HG02884 (cell line): ENCODE measurements at regions not wholly inside any gene's neighbourhood (a gene's known extent, or its start where the extent isn't known, plus 50 kb on each side); places are given as distances from the start of the nearest gene placed in this dataset.
"Not testable (repeated sequence)": the region's sequence is repeated elsewhere in the genome, so short reads cannot be mapped to it uniquely, and the experiment has no call there.

Experiments used
- ATAC-seq: cut with Tn5 transposase; IDR thresholded peaks from one replicate; pipeline ENCODE4 v1.9.1; 2021; ENCODE audit warnings: mild to moderate bottlenecking, moderate library complexity; ENCODE audit not compliant: unreplicated experiment

DNA sequence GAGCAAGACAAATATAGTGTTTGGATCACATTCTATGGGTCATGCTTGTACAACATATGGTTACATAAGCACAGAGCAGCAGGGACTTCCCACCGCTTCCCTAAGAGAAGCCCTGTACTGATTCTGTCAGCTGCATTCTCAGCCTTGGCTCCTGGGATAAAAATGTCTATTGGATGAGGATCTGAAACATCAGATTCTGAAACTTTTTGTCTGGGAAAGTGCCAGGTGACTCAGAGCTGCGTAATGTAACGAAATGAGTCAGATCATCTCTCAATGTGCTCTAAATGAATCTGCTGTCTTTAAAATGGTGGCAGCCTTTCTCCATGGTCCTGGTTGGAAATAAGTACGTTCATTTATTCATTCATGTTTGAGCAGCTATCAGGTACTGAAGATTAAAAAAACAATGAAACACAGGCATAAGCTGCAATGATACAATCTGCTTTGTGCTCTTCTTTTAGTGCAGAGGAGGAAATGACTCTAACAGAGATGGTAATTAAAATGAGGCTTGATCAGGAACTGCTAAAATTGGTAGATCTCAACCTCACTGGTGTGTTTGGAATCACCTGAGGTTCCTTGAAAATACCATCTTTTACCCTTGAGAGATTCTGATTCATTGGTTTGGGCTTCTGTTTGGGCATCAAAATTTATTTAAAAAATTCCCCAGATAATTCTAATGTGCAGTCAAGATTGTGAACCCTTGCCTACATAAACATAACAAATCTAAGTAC, 99.1 kb upstream of the NAP1L1 start:
- peak; percentile 89 for ATAC-seq

DNA sequence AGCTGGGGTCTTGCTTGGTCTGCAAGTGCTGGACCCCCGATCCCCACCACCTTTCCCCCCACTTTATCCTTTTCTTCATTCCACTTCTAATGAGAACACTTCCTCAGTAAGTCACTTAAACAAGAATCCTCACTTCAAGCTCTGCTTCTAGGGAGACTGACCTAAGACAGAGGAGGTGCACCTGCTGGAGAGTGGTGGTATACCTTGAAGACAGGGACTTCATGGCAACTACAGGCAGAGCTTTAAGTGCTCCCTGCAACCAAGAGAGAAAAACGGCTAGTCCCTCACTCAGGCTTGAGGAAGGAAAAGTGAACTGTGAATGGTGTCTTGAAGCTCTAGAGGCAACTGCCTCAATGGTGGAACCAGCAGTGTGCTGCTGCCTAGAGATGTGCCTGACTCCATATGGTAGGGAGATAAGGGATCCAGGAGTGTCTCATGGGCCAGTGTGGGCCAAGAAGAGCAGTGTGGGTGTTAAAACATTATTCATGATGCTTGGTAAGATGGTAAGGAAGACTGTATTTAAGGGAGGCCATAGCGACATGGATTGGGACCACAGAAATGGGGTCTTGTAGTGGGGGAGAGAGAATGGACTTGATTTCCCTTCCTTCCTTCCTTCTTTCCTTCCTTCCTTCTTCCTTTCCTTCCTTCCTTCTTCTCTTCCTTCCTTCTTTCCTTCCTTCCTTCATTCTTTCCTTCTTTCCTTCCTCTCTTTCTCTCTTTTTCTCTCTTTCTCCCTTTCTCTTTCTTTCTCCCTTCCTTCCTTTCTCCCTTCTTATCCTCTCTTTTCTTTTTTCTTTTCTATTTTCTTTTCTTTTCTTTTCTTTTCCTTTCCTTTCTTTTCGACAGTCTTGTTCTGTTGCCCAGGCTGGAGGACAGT, 96.2 kb upstream of the NAP1L1 start:
- ATAC-seq = no peak

DNA sequence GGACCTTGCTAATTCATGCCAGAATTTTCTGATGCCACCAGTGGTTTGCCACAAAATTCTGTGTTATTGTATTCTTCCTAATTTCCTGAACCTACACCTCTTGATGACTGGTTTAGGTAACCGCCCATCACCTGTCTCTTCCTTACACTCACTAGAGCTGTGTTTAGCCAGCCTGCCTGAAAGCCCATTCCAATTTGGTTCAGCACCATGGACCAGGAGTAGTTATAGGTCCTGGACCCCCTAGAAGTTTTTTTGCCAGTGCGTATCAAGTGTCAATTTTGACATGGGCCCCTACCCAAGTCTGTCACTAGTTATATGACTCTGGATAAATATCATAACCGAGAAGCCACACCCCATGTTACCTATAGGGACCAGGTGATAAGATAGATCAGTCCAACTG, 94.0 kb upstream of the NAP1L1 start:
- ATAC-seq = no peak

- ATAC-seq = no peak
Observed at GRCh38 chr12:76177821-76178220, 93.3 kb upstream of the NAP1L1 start.

- no peak for ATAC-seq
Observed at GRCh38 chr12:76176940-76177339, 92.5 kb upstream of the NAP1L1 start.

DNA sequence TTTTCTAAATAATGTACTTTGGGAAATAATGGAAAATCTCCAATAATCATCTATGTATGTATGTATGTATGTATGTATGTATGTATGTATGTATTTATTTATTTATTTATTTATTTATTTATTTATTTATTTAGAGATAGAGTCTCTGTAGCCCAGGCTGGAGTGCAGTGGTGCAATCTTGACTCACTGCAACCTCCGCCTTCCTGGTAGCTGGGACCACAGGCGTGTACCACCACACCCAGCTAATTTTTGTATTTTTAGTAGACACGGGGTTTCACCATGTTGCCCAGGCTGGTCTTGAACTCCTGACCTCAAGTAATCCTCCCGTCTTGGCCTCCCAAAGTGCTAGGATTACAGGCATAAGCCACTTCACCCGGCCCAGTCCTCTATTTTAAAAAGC, 91.5 kb upstream of the NAP1L1 start:
- not testable (repeated sequence) for ATAC-seq

DNA sequence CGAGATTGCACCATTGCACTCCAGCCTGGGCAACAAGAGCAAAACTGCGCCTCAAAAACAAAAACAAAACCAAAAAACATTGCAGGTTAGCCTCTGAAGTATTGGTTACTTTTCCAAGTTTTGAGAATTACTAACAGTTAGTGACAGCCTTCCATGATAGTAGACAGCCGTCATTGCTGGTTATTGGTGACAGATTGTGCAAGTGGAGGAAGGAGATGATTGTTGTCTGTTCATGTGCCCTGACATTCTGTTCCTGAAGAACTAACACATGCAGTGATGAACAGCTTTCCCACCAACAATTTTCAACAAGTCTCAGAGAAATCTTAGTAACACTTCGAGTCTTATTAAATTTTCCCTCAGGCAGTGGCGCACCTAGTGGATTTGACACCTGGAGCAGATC, 89.3 kb upstream of the NAP1L1 start:
- no peak for ATAC-seq

- peak; percentile 98 for ATAC-seq
Observed at GRCh38 chr12:76158518-76159321, 74.2 kb upstream of the NAP1L1 start.

- ATAC-seq = no peak
Observed at GRCh38 chr12:76156726-76157125, 72.2 kb upstream of the NAP1L1 start.

DNA sequence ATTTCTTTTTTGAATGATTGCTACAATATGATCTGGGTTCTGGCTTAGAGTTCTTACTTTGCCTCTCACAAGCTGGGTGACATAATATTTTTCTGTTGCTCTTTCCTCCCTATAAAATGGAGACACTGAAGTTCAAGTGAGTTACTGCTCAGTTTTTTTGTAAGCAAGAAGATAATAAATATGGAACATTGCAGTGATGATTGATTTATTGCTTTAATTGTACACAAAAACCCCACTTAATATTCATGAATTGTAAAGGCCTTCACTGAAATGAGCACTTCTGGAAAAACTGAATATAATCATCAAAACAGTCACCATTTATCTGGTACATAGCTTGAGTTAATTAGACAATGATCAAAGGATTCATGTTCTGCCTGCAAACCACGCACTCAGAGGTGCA, 71.8 kb upstream of the NAP1L1 start:
- ATAC-seq = no peak

DNA sequence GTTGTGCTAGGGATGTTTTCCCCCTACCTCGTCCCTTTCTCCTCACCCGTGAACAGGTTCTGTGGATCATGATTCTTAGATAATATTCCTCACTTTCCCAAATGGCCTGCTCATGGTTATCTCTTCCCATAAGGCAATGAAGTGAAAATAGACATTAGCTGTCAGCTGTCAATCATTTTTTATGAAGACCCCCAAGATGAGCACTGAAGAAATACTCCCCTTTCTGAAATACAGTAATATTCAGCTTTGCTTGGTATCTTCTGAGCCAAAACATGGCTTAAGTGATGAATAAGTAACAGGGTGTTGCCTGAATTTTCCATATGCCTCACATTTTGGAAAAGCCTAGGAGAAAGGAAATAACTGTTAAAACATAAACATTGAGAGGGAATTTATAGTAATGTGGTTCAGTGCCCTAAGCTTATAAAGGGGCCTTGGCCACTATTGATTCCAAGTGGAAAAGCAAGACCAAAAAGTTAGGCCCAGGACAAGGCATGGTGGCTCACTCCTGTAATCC, 70.7 kb upstream of the NAP1L1 start:
- no peak for ATAC-seq

GRCh38 chr12:76153616-76154015, 69.1 kb upstream of the NAP1L1 start:
- ATAC-seq = no peak

GRCh38 chr12:76152181-76152807, 67.8 kb upstream of the NAP1L1 start:
- ATAC-seq = peak; percentile 92

DNA sequence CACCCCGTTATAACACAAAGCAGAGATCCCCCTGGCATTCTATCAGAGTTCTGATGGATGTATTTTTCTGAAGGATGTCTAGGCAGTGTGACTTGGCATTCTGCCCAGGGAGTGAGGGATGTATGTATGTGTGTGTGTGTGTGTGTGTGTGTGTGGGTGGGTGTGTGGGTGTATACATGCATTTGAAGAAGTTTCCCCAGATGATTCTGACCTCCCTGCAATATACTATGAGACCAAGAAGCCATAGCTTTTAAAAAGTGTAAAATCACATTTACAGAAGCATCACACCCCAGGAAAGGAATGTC, 59.7 kb upstream of the NAP1L1 start:
- ATAC-seq = no peak

DNA sequence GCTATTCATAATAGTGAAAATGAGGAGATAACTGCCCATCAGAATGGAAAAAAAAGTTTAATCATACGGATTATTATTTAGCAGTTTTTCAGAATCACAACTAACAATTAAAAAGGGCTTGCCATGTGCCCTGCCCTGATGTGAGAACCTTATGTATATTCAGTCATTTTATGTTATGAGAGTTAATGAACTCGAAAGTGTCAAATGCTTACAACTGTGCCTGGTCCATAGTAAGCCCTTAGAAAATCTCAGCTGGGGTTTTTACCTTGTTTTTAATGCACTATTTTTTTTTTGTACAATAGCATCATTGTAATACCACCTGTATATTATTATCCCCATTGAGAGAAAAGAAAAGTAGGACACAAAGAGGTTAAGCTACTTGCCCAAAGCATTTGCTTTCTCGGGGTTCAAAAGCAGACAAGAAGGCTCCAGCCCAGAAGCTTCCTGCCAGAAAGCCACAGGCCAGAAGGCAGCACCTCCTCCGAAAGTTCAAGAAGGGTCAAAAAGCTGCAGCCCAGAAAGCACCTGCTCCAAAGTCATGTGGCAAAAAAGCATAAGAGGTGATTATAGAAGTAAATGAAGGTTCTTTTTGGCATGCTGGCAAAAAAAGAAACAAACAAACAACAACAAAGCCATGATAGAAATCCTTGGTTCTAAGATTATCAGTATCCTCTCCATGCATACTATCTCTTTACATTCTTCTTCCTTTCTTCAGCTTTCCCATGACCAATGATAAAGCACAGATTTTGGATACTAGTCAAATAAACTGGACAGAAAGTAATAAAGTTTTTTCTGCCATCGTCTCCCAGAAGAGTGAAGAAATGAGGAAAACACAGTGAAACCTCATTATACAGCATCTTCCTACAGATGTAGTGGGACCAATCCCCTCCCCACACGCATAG, 59.1 kb upstream of the NAP1L1 start:
- peak; percentile 96 for ATAC-seq

GRCh38 chr12:76142305-76142704, 57.8 kb upstream of the NAP1L1 start:
- ATAC-seq = no peak

DNA sequence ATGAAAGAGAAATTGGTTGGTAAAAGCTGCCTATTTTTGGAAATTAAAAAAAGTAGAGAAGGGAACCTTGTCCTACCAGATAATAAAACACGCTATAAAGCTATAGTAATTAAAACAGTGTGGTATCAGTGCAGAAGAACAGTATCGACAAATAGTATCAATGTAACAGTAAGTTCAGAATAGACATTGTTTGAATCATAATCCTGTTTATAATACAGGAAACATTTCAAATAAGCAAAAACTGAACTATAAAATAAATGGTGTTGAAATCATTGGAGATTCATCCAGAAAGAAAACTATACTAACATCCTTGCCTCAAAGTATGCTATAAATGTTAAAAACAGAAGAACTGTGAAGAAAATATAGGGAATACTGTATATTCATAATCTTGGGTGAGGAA, 54.2 kb upstream of the NAP1L1 start:
- no peak for ATAC-seq

- no peak for ATAC-seq
Observed at GRCh38 chr12:76137606-76138005, 53.1 kb upstream of the NAP1L1 start.

DNA sequence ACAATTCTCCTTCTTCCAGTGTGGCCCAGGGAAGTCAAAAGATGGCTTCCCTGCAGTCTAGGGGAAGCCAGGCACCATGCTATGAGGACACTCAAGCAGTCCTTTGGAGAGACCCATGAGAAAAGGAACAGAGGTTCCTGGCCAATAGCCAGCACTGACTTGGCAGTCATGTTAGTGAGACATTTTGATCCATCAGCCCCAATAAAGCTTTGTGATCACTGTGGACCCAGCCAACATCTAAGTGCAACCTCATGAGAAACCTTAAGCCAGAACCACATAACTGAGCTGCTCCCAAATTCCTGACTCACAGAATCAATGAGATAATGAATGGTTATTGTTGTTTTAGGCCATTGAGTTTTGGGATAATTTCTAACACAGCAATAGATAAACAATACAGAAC, 51.0 kb upstream of the NAP1L1 start:
- ATAC-seq = no peak
